ENCODE measurements at regions not wholly inside any gene's neighbourhood (a gene's known extent, or its start where the extent isn't known, plus 50 kb on each side); places are given as distances from the start of the nearest gene placed in this dataset.

DNA sequence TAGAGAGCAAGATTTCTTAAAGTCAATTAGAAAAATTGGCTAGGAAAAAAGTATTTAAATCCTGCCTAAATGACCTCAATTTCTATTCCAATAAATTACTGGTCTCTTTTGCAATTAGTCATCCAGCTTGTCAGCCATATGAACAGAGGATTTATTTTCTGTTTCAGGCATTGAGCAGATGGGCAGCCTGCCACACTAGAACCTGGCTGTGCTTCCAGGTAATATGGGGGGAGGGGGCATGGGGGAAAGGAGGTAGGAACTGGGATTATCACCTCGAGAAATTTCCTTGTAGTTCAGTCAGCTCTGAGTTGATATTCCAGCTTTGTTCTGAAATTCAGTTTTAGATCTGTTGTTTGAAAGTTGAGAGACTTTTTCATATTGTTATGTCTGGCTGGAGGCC, 206.3 kb upstream of the LCORL start:
- H3K27ac ChIP-seq, result no peak overlapping the region
- H3K4me1 ChIP-seq, result no peaks in the 10 kb centered on the region
- no peaks in the 10 kb centered on the region for H3K27me3 ChIP-seq
- no peak overlapping the region for H3K4me3 ChIP-seq
- WGBS, 2 donors, result 7 to 20% methylated on average over 1 of the region's 1 CpG
- no peaks in the 10 kb centered on the region for H3K36me3 ChIP-seq
- TF ChIP-seq POLR2A (IDR thresholded peaks at IDR 0.05), result no peak
- TF ChIP-seq, protein P1, sequence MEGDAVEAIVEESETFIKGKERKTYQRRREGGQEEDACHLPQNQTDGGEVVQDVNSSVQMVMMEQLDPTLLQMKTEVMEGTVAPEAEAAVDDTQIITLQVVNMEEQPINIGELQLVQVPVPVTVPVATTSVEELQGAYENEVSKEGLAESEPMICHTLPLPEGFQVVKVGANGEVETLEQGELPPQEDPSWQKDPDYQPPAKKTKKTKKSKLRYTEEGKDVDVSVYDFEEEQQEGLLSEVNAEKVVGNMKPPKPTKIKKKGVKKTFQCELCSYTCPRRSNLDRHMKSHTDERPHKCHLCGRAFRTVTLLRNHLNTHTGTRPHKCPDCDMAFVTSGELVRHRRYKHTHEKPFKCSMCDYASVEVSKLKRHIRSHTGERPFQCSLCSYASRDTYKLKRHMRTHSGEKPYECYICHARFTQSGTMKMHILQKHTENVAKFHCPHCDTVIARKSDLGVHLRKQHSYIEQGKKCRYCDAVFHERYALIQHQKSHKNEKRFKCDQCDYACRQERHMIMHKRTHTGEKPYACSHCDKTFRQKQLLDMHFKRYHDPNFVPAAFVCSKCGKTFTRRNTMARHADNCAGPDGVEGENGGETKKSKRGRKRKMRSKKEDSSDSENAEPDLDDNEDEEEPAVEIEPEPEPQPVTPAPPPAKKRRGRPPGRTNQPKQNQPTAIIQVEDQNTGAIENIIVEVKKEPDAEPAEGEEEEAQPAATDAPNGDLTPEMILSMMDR (IDR thresholded peaks at IDR 0.05), result no peak
- DNase-seq, result no peak
- intact Hi-C loops (cut with DNase I), result no loop called here
- H3K9me3 ChIP-seq, result no peaks in the 10 kb centered on the region

DNA sequence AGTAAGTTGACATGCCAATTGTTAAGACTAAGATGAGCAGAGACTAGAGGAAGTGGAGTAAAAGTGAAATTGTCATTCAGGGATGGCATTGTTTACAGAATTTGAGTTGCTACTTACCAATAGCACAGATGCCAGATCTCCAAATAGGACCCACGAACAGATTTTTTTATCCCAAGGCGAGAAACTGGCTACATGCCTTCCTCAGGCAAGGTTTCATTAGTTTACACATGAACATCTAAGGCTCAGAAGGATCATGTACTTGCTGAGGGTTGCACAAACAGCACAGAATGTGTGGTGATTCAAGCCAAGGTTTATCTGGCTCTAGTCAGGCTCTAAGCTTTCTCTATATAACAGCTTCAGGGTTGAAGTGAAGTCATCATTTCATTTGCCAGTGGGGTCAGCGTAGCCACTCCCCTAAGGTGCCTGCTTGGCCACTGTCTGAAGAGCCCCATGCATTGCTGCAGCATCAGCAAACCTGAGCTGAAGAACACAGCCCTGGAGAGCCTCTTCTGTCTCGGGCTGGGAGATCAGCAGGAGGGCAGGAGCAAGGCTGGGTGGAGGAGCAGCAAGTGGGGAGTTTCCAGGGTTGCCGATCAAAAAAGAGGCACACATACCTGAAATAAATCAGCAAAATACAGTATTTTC, 193.0 kb upstream of the LCORL start:
- TF ChIP-seq POLR2A (IDR thresholded peaks at IDR 0.05), result no peak
- TF ChIP-seq, protein P1 (IDR thresholded peaks at IDR 0.05), result no peak
- intact Hi-C loops (cut with DNase I), result no loop called here
- no peak overlapping the region for H3K27ac ChIP-seq
- H3K4me1 ChIP-seq, result no peaks in the 10 kb centered on the region
- WGBS, 2 donors, result 58 to 62% methylated on average over 2 to 5 of the region's 5 CpGs
- H3K9me3 ChIP-seq, result no peaks in the 10 kb centered on the region
- DNase-seq, result no peak
- no peak overlapping the region for H3K4me3 ChIP-seq
- peaks cover 0 to 5% (median 0%) of the 10 kb centered on the region in 4 donors for H3K27me3 ChIP-seq
- no peaks in the 10 kb centered on the region for H3K36me3 ChIP-seq

DNA sequence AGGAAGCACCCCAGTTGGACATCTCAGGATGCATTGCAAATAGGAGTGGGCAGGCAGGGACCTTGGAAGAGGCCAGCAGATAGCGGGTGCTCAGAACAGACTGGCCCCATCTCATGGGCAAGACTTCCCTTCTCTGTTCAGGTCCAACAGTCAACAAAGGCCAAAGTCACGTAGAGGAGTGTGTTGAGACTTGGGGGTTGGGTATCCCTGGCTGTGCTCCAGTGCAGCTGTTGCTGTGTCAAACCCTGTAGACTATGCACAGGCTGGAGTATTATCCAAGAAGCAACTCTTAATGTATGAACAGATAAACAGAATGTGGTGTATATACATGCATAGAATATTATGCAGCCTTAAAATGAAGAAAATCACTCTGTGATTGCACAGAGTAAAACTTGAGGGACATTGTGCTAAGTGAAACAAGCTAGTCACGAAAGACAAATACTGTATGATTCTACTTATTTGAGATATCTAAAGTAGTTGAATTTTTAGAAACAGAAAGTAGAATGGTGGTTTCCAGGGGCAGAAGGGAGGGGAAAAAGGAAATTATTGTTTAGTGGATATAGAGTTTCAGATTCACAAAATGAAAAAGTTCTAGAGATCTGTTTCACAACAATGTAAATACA, 192.1 kb upstream of the LCORL start:
- Histone ChIP-seq H3K36me3 (no peaks in the 10 kb centered on the region), H3K27ac (no peak overlapping the region), H3K4me1 (no peaks in the 10 kb centered on the region), H3K27me3 (peaks cover 0 to 5% (median 0%) of the 10 kb centered on the region in 4 donors), H3K9me3 (no peaks in the 10 kb centered on the region), H3K4me3 (no peak overlapping the region)
- DNase-seq, result no peak
- intact Hi-C loops (cut with DNase I), result no loop called here
- TF ChIP-seq POLR2A (IDR thresholded peaks at IDR 0.05), result no peak
- TF ChIP-seq, protein P1 (IDR thresholded peaks at IDR 0.05), result no peak
- WGBS, 2 donors, result 62 to 76% methylated on average over 2 to 3 of the region's 3 CpGs

DNA sequence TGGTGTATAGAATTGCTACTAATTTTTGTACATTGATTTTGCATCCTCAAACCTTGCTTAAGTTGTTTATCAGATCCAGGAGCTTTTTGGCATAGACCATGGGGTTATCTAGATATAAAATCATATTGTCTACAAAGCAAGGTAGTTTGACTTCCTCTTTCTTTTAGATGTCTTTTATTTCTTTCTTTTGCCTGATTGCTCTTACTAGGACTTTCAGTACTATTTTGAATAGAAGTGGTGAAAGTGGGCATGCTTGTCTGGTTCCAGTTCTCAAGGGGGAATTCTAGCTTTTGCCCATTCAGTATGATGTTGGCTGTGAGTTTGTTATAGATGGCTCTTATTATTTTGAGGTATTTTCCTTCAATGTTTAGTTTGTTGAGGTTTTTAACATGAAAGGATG, 187.9 kb upstream of the LCORL start:
- DNase-seq, result no peak
- Histone ChIP-seq H3K27ac (no peak overlapping the region), H3K27me3 (no peaks in the 10 kb centered on the region), H3K4me1 (no peaks in the 10 kb centered on the region), H3K9me3 (no peaks in the 10 kb centered on the region), H3K36me3 (no peaks in the 10 kb centered on the region), H3K4me3 (no peak overlapping the region)
- no peak for TF ChIP-seq POLR2A (IDR thresholded peaks at IDR 0.05)
- TF ChIP-seq, protein P1 (IDR thresholded peaks at IDR 0.05), result no peak
- intact Hi-C loops (cut with DNase I), result no loop called here

DNA sequence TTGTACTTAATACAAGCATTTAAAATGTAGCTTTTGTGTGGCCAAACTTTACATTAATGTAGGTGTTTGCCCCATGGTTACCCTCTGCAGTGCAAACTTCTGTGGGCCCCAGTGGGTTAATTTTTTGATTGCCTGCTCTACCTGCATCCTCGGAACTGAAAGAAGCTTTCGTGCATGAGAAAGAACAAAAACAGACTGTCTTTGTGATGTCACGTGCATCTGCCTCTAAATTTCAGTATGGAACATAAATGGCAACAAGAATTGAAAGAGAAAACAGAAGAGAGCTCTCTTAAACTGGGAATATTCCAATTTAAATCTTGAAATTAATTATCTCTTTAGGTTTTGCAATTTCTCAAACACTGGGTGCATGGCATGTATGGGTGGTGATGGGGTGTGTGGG, 182.4 kb upstream of the LCORL start:
- WGBS, 2 donors, result 38 to 43% methylated on average over 3 of the region's 3 CpGs
- intact Hi-C loops (cut with DNase I), result no loop called here
- no peaks in the 10 kb centered on the region for H3K27me3 ChIP-seq

More for the DNA sequence above, 182.4 kb upstream of the LCORL start:
- no peak for TF ChIP-seq POLR2A (IDR thresholded peaks at IDR 0.05)
- TF ChIP-seq, protein P1 (IDR thresholded peaks at IDR 0.05), result no peak
- no peak overlapping the region for H3K4me3 ChIP-seq
- H3K27ac ChIP-seq, result no peak overlapping the region
- DNase-seq, result no peak
- H3K4me1 ChIP-seq, result no peaks in the 10 kb centered on the region
- no peaks in the 10 kb centered on the region for H3K9me3 ChIP-seq
- no peaks in the 10 kb centered on the region for H3K36me3 ChIP-seq

Data from esophagus squamous epithelium (tissue), 5 donors.